OCI-LY1 (cell line): ENCODE measurements at regions not wholly inside any gene's neighbourhood (a gene's known extent, or its start where the extent isn't known, plus 50 kb on each side); places are given as distances from the start of the nearest gene placed in this dataset.

ENCODE experiments used
- H2AFZ ChIP-seq: fragments of 200-600 bp; sonication (generic), shearing (Covaris generic); 2 replicates; pipeline ENCODE4 v1.6.0; 2014; ENCODE audit warnings: antibody characterized with exemption, mild to moderate bottlenecking, low read length
- H3F3A ChIP-seq: fragments of 200-600 bp; sonication (generic), shearing (Covaris generic); 2 replicates; pipeline ENCODE4 v1.6.0; 2014; ENCODE audit warnings: mild to moderate bottlenecking, antibody characterized with exemption, low read length, moderate library complexity; ENCODE audit not compliant: insufficient read depth
- H3K27ac ChIP-seq: fragments of 200-600 bp; sonication (generic); 2 replicates; pipeline ENCODE4 v1.5.1; 2014; ENCODE audit warnings: low read length, mixed run types, mild to moderate bottlenecking, low read depth; ENCODE audit not compliant: poor library complexity, severe bottlenecking
- H3K27me3 ChIP-seq: fragments of 200-600 bp; sonication (generic); 2 replicates; pipeline ENCODE4 v1.6.0; 2014; ENCODE audit warnings: antibody characterized with exemption, mild to moderate bottlenecking, low read length, moderate library complexity; ENCODE audit not compliant: insufficient read depth
- H3K36me3 ChIP-seq: fragments of 200-600 bp; sonication (generic); 2 replicates; pipeline ENCODE4 v1.6.1; 2014; ENCODE audit warnings: mild to moderate bottlenecking, antibody characterized with exemption, low read length, moderate library complexity, mixed read lengths; ENCODE audit not compliant: insufficient read depth
- H3K4me1 ChIP-seq: fragments of 200-600 bp; sonication (generic); 2 replicates; pipeline ENCODE4 v1.5.1; 2014; ENCODE audit warnings: mild to moderate bottlenecking, low read length, moderate library complexity; ENCODE audit not compliant: insufficient read depth, severe bottlenecking
- H3K4me2 ChIP-seq: fragments of 200-600 bp; sonication (generic), shearing (Covaris generic); 2 replicates; pipeline ENCODE4 v1.6.1; 2014; ENCODE audit warnings: low read length
- H3K4me3 ChIP-seq: fragments of 200-600 bp; sonication (generic); 2 replicates; pipeline ENCODE4 v1.5.1; 2014; ENCODE audit warnings: low read length, low read depth, mild to moderate bottlenecking, mixed read lengths; ENCODE audit not compliant: poor library complexity, severe bottlenecking
- H3K79me2 ChIP-seq: fragments of 200-600 bp; shearing (Covaris generic); 2 replicates; pipeline ENCODE4 v1.6.1; 2016; ENCODE audit warnings: mixed run types, low read length, mixed read lengths; ENCODE audit not compliant: insufficient read depth
- H3K9ac ChIP-seq: fragments of 200-600 bp; sonication (generic), shearing (Covaris generic); 2 replicates; pipeline ENCODE4 v1.6.1; 2014; ENCODE audit warnings: mild to moderate bottlenecking, low read length, mixed read lengths
- H3K9me2 ChIP-seq: fragments of 200-600 bp; sonication (generic), shearing (Covaris generic); 2 replicates; pipeline ENCODE4 v1.6.1; 2014; ENCODE audit warnings: low read depth, mild to moderate bottlenecking, low read length, mixed read lengths
- H3K9me3 ChIP-seq: fragments of 200-600 bp; shearing (Covaris generic); 2 replicates; pipeline ENCODE4 v1.6.1; 2014; ENCODE audit warnings: low read length, mixed read lengths
- H4K20me1 ChIP-seq: fragments of 200-600 bp; sonication (generic), shearing (Covaris generic); 2 replicates; pipeline ENCODE4 v1.6.0; 2016; ENCODE audit warnings: mild to moderate bottlenecking, low read length; ENCODE audit not compliant: insufficient read depth
- EZH2 ChIP-seq: fragments of 200-600 bp; sonication (generic), shearing (Covaris generic); IDR thresholded peaks from 2 replicates; pipeline ENCODE4 v1.8.0; 2017; ENCODE audit warnings: borderline replicate concordance, mixed run types, mild to moderate bottlenecking, antibody characterized with exemption, low read length, moderate library complexity, mixed read lengths
- TF ChIP-seq, protein P1 (sequence below): fragments of 200-600 bp; sonication (generic), shearing (Covaris generic); IDR thresholded peaks from 2 replicates; pipeline ENCODE4 v1.5.1; 2017; ENCODE audit warnings: mild to moderate bottlenecking, antibody characterized with exemption, low read length, moderate library complexity, mixed read lengths

DNA sequence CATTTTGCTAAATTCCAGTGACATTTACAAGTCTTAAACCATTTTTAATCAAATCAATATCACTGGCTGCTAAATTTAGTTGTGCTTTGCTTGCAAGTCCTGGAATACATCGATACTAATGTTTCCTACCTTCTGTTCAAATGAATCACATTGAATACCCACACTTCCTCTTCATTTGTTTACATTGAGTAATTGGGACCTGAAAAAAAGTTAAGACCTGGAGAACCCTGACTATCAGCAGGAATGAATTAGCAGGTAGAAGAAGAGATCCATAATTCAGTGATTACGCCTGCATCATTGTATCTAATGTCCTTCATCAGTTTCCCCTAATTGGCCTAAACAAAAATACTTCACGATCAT lies 369.3 kb downstream of the ETNK1 start:
- H3K9ac ChIP-seq: no peak overlapping the region
- no peaks in the 10 kb centered on the region for H3K36me3 ChIP-seq
- H3F3A ChIP-seq: no peaks in the 10 kb centered on the region
- H2AFZ ChIP-seq: no peak overlapping the region
- H3K4me1 ChIP-seq: no peaks in the 10 kb centered on the region
- TF ChIP-seq, protein P1, sequence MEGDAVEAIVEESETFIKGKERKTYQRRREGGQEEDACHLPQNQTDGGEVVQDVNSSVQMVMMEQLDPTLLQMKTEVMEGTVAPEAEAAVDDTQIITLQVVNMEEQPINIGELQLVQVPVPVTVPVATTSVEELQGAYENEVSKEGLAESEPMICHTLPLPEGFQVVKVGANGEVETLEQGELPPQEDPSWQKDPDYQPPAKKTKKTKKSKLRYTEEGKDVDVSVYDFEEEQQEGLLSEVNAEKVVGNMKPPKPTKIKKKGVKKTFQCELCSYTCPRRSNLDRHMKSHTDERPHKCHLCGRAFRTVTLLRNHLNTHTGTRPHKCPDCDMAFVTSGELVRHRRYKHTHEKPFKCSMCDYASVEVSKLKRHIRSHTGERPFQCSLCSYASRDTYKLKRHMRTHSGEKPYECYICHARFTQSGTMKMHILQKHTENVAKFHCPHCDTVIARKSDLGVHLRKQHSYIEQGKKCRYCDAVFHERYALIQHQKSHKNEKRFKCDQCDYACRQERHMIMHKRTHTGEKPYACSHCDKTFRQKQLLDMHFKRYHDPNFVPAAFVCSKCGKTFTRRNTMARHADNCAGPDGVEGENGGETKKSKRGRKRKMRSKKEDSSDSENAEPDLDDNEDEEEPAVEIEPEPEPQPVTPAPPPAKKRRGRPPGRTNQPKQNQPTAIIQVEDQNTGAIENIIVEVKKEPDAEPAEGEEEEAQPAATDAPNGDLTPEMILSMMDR: no peak
- no peak for TF ChIP-seq EZH2
- no peak overlapping the region for H3K27ac ChIP-seq
- no peaks in the 10 kb centered on the region for H3K27me3 ChIP-seq
- H3K9me3 ChIP-seq: no peaks in the 10 kb centered on the region
- no peaks in the 10 kb centered on the region for H3K9me2 ChIP-seq
- no peak overlapping the region for H3K4me3 ChIP-seq
- H3K79me2 ChIP-seq: no peaks in the 10 kb centered on the region
- H4K20me1 ChIP-seq: no peaks in the 10 kb centered on the region
- H3K4me2 ChIP-seq: no peak overlapping the region

DNA sequence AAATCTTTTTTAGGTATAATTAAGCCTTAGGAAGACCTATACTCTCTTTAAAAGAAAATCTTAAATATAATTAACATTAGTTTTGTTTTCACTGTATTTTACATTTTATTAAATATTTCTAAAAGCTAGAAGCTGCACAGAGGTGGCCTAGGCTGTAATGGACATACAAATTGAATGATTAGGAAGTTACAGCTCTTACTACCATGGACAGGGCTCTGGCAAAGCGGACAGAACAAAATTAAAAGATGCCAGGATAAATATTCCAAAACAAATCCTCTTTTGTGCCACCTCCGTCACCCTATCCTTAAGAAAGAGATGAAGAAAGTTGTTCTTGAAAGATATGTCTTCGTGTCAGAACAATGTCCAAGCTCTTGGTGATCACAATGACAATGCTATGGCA lies 376.5 kb downstream of the ETNK1 start:
- H3K4me3 ChIP-seq: no peak overlapping the region
- no peak overlapping the region for H3K4me2 ChIP-seq
- no peaks in the 10 kb centered on the region for H3K27me3 ChIP-seq
- no peak overlapping the region for H3K9ac ChIP-seq
- H2AFZ ChIP-seq: no peak overlapping the region
- H4K20me1 ChIP-seq: no peaks in the 10 kb centered on the region
- no peaks in the 10 kb centered on the region for H3F3A ChIP-seq
- no peak overlapping the region for H3K27ac ChIP-seq
- H3K9me3 ChIP-seq: no peaks in the 10 kb centered on the region
- no peaks in the 10 kb centered on the region for H3K9me2 ChIP-seq
- H3K4me1 ChIP-seq: no peaks in the 10 kb centered on the region
- H3K79me2 ChIP-seq: no peaks in the 10 kb centered on the region
- H3K36me3 ChIP-seq: no peaks in the 10 kb centered on the region
- no peak for TF ChIP-seq EZH2
- TF ChIP-seq, protein P1: no peak

DNA sequence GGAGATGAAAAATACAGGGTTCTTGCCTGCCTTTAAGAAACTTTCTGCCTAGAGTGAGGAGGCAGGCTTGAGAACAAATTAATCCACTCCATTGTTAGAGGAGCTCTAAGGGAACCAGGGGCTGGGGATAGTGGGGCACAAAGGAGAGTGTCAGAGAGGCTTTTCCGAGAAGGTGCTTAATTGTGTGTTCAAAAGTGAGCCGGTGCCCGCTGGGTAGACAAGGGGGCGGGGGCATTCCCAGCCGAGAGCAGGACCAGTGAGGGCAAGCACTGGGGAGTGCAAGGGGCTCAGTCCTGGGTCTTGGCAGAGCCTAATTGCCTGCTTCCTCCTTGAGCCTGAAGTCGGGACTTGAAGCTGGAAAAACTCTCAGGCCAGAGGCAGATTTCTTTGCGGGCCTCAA lies 377.4 kb downstream of the ETNK1 start:
- TF ChIP-seq, protein P1: no peak
- TF ChIP-seq EZH2: no peak

More for the DNA sequence above, 377.4 kb downstream of the ETNK1 start:
- Histone ChIP-seq H3K4me1 (no peaks in the 10 kb centered on the region), H2AFZ (no peak overlapping the region), H3K36me3 (no peaks in the 10 kb centered on the region), H3K27me3 (no peaks in the 10 kb centered on the region), H3K27ac (no peak overlapping the region), H4K20me1 (no peaks in the 10 kb centered on the region), H3K9ac (no peak overlapping the region), H3K4me2 (no peak overlapping the region), H3K79me2 (no peaks in the 10 kb centered on the region), H3F3A (no peaks in the 10 kb centered on the region), H3K4me3 (no peak overlapping the region), H3K9me3 (no peaks in the 10 kb centered on the region), H3K9me2 (no peaks in the 10 kb centered on the region)
